KOPT-K1 (cell line): ENCODE measurements at regions not wholly inside any gene's neighbourhood (a gene's known extent, or its start where the extent isn't known, plus 50 kb on each side); places are given as distances from the start of the nearest gene placed in this dataset.

Experiments used
- H3K27ac ChIP-seq: fragments of 200-600 bp; sonication (generic); 2 replicates; pipeline ENCODE4 v1.5.1; 2016; ENCODE audit warnings: antibody characterized with exemption, mild to moderate bottlenecking, low read depth, low read length; ENCODE audit not compliant: poor library complexity, severe bottlenecking
- H3K36me3 ChIP-seq: fragments of 200-600 bp; sonication (generic); 2 replicates; pipeline ENCODE4 v1.5.1; 2017; ENCODE audit warnings: antibody characterized with exemption, mild to moderate bottlenecking, low read length, moderate library complexity; ENCODE audit not compliant: insufficient read depth
- H3K9me3 ChIP-seq: fragments of 200-600 bp; sonication (generic); 2 replicates; pipeline ENCODE4 v1.5.1; 2017; ENCODE audit warnings: antibody characterized with exemption, low read length, mild to moderate bottlenecking; ENCODE audit not compliant: insufficient read depth, poor library complexity, severe bottlenecking

GRCh38 chr1:224861339-224861716 is 68.1 kb upstream of the DNAH14 start:
- H3K9me3 ChIP-seq = peaks cover 12% of the 10 kb centered on the region
- no peaks in the 10 kb centered on the region for H3K36me3 ChIP-seq
- H3K27ac ChIP-seq = no peak overlapping the region

GRCh38 chr1:224863486-224863885 is 66.0 kb upstream of the DNAH14 start:
- H3K27ac ChIP-seq = no peak overlapping the region
- peaks cover 26% of the 10 kb centered on the region for H3K9me3 ChIP-seq
- no peaks in the 10 kb centered on the region for H3K36me3 ChIP-seq

GRCh38 chr1:224864006-224864405 is 65.5 kb upstream of the DNAH14 start:
- H3K27ac ChIP-seq = no peak overlapping the region
- H3K9me3 ChIP-seq = peaks cover 26% of the 10 kb centered on the region
- H3K36me3 ChIP-seq = no peaks in the 10 kb centered on the region

GRCh38 chr1:224865510-224865909 is 64.0 kb upstream of the DNAH14 start:
- Histone ChIP-seq H3K36me3 (no peaks in the 10 kb centered on the region), H3K27ac (no peak overlapping the region), H3K9me3 (peaks cover 26% of the 10 kb centered on the region)

GRCh38 chr1:224866940-224867339 is 62.5 kb upstream of the DNAH14 start:
- Histone ChIP-seq H3K36me3 (no peaks in the 10 kb centered on the region), H3K27ac (no peak overlapping the region), H3K9me3 (peaks cover 26% of the 10 kb centered on the region)

GRCh38 chr1:224867715-224868114 is 61.8 kb upstream of the DNAH14 start:
- Histone ChIP-seq H3K9me3 (peaks cover 26% of the 10 kb centered on the region), H3K27ac (no peak overlapping the region), H3K36me3 (no peaks in the 10 kb centered on the region)

GRCh38 chr1:224872832-224873433 is 56.5 kb upstream of the DNAH14 start:
- Histone ChIP-seq H3K36me3 (no peaks in the 10 kb centered on the region), H3K27ac (no peak overlapping the region), H3K9me3 (no peaks in the 10 kb centered on the region)

- H3K27ac ChIP-seq = no peak overlapping the region
- no peaks in the 10 kb centered on the region for H3K36me3 ChIP-seq
- no peaks in the 10 kb centered on the region for H3K9me3 ChIP-seq
Observed at GRCh38 chr1:224873434-224874369, 55.8 kb upstream of the DNAH14 start.

- Histone ChIP-seq H3K36me3 (no peaks in the 10 kb centered on the region), H3K9me3 (no peaks in the 10 kb centered on the region), H3K27ac (no peak overlapping the region)
Observed at GRCh38 chr1:224874775-224875174, 54.7 kb upstream of the DNAH14 start.

- H3K36me3 ChIP-seq = no peaks in the 10 kb centered on the region
- H3K27ac ChIP-seq = no peak overlapping the region
- H3K9me3 ChIP-seq = no peaks in the 10 kb centered on the region
Observed at GRCh38 chr1:224879162-224879803, 50.2 kb upstream of the DNAH14 start.
